NCI-H526 treated with DMSO at 0.1 percent for 48 hours (cell line): ENCODE measurements at regions not wholly inside any gene's neighbourhood (a gene's known extent, or its start where the extent isn't known, plus 50 kb on each side); places are given as distances from the start of the nearest gene placed in this dataset.

Source experiments
- DNase-seq: peaks from one replicate; lab custom pipeline; 2025; lab: John Stamatoyannopoulos, UW

GRCh38 chr13:68145852-68146251, 915.7 kb upstream of the PCDH9 start:
- DNase-seq = no peak

GRCh38 chr13:68128297-68128915, 898.3 kb upstream of the PCDH9 start:
- DNase-seq = no peak

DNA sequence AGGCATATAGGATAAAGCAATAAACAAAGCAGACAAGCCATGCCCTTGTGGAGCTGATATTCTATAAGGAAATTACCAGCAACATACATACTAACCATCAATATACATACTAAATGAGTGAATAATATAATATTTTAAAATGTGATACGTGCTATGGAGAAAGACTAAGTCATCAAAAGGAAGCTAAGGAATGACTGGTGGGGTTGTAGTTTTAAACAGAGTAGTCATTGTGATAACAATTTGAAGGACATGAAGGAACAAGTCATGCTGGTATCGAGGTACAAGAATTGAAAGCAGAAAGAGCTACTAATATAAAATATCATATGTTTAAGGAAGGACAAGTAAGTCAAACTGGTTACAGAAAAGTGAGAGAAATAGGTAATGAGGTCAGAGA, 894.9 kb upstream of the PCDH9 start:
- no peak for DNase-seq

- no peak for DNase-seq
Observed at GRCh38 chr13:68124437-68125086, 894.4 kb upstream of the PCDH9 start.

DNA sequence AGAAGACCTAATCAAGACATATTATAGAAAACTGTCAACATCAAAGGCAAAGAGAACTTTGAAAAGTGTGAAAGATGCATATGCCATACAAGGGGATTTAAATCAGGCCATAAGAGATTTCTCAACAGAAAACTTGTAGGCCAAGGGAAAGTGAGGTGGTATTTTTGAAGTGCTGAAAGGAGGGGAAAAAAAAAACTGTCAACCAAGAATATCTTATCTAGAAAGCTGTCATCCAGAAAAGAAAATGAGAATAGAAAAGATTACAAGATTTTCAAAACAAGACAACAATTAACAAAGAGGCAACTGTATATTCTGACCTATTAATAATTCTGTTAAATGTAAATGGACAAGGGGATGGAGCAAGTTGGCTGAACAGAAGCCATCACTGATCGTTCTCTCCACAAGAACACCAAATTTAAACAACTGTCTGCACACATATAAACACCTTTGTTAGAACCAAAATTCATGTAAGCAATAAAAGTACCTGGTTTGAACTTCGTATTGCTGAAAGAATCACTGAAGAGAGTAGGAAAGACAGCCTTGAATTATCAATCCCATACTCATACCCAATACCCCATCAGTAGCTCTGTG, 880.1 kb upstream of the PCDH9 start:
- no peak for DNase-seq

DNA sequence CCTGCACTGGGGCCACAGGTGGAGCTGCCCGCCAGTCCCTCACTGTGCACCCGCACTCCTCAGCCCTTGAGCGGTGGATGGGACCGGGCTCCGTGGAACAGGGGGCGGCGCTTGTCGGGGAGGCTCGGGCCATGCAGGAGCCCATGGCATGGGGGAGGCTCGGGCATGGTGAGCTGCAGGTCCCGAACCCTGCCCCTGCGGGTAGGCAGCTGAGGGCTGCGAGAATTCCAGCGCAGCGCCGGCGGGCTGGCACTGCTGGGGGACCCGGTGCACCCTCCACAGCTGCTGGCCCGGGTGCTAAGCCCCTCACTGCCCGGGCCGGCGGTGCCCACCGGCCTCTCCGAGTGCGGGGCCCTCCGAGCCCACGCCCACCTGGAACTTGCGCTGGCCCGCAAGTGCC, 877.5 kb upstream of the PCDH9 start:
- no peak for DNase-seq

GRCh38 chr13:68099631-68100030, 869.5 kb upstream of the PCDH9 start:
- DNase-seq = no peak

GRCh38 chr13:68081061-68081460, 850.9 kb upstream of the PCDH9 start:
- no peak for DNase-seq

- no peak for DNase-seq
Observed at GRCh38 chr13:68078874-68079273, 848.7 kb upstream of the PCDH9 start.

- DNase-seq = no peak
Observed at GRCh38 chr13:68078469-68078868, 848.3 kb upstream of the PCDH9 start.

DNA sequence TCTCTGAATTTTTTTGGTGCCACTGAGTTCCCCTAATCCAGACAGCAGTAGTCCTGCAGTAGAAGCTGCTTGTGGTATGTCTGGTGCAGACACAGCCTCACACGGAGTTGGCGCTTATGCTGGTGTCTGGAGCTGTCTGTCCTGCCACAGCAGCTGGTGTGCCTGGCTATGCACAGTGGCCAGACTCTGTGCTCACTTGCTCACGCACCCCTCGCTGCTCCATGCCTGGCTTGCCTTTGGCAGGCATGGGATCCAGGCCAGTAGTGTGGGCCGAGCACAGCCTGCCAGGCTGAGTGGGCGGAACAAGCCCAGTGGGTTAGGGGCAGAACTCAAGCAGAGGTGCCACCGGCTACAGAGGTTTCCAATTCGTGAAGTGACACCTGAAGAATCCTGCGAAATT, 845.9 kb upstream of the PCDH9 start:
- no peak for DNase-seq

DNA sequence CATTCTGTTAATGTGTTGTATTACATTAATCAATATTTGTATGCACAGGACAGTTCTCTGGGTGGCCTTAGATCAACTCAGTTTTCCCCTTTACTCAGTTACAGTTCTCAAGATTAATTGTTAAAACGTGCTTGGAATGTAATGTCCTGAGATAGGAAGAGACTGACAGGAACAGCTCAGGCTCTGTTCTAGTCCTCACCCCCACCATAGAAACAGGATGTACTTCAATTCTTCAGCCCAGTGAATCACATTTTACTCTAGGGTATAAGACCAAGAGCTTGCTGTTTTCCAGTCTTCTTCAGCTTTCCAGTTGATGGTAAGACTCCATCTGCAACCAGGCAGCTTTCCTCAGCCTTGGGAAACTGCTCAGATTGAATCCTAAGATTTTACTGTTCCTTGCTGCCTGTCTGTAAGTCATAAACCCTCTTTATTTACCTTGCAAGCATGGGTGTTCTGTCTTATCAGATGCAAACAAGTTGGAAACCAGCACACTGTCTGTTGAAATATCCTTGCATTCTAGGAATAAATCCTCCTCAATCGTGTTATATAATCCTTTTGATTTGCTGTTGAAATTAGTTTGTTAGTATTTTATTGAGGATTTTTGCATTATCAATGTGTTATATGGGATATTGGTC, 836.9 kb upstream of the PCDH9 start:
- no peak for DNase-seq

- no peak for DNase-seq
Observed at GRCh38 chr13:68064001-68064770, 834.0 kb upstream of the PCDH9 start.

GRCh38 chr13:68063181-68063580, 833.0 kb upstream of the PCDH9 start:
- DNase-seq = no peak

- DNase-seq = no peak
Observed at GRCh38 chr13:68057836-68058235, 827.7 kb upstream of the PCDH9 start.

DNA sequence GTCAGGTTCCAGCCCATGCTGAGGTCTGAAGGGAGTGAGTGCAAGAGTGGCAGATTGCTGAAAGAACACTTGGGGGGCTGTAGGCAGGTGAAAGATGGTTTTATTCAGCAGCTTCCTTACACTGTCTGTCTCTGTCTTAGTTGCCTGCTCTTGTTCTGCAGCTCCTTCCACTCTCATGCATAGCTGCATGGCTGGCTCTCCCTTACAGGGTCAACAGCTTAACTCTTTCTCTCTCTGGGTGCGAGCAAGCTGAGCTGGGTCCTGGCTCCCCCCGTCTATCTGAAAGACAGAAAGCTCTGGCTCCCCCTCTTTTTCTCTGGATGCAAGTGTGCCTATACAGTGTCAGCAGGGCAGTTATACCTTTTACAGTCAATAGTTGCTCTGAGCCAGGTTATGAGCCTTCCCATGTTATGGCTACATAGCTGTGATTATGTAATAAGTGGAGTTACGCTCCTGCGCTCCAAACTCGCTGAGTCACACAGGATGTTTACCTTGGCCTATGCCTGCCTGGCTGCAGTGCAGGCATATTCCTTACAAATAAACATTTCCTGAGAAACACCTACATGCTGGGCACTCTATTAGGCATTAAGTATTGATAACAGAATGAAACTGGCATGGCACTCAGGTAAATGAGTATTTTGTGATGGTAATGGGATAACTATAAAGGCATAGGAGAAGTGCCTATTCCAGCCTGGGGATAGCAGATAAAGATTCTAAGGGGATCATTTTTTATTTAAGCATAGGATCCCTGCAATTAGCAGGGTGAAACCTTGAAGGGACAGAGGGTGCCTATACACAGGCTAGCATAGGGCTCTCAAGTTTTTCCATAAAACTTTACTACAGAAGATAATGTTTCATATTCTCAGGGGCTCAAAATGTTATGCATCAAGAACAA, 826.9 kb upstream of the PCDH9 start:
- no peak for DNase-seq

GRCh38 chr13:68051910-68052309, 821.8 kb upstream of the PCDH9 start:
- no peak for DNase-seq

DNA sequence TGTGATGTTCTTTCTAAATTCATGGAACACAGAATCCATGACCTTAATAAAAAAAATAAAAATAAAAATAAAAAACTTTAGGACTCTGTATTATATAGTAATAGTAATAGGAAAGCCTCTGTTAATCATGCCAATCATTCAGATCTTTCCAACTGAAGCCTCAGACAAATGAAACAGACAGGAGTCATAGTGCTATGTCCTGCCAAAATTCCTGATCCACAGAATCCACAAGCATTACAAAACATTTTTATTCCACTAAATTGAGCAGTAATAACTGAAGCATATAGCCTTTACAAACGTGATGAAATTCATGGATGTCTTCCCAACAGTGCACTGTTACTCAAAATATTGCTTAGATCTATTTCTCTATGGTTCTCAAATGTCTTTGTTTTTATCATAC, 820.6 kb upstream of the PCDH9 start:
- DNase-seq = no peak

- DNase-seq = no peak
Observed at GRCh38 chr13:68048802-68049359, 818.7 kb upstream of the PCDH9 start.

- DNase-seq = no peak
Observed at GRCh38 chr13:68047889-68048288, 817.8 kb upstream of the PCDH9 start.

DNA sequence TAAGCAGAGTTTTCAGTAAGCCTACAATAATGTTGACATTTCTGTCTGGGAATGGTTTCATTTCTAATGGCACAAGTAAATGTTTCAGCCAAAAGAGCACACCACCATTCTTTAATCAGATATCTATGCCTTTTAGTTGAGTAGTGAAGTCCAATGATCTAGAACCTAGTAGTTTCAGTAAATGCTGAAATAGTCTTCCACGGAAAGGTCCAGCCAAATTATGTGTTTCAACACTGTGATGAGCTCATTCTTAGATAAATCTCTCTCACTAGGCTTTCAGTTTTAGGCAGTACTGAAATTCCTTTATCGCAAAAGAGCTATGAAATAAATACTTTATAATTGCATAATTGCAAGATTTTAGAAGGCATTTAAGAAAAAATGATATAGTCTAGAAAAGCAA, 816.8 kb upstream of the PCDH9 start:
- DNase-seq = no peak
